ENCODE measurements at regions not wholly inside any gene's neighbourhood (a gene's known extent, or its start where the extent isn't known, plus 50 kb on each side); places are given as distances from the start of the nearest gene placed in this dataset.

- Histone ChIP-seq H3K9me3 (no peaks in the 10 kb centered on the region), H3K36me3 (no peaks in the 10 kb centered on the region), H3K27me3 (peaks cover 0 to 42% (median 0%) of the 10 kb centered on the region in 4 donors), H3K4me1 (peaks cover 0 to 36% (median 8%) of the 10 kb centered on the region in 3 donors), H3K4me3 (no peak overlapping the region), H3K27ac (no peak overlapping the region)
- TF ChIP-seq CTCF (IDR thresholded peaks at IDR 0.05), result no peak
- no peak for TF ChIP-seq POLR2A (IDR thresholded peaks at IDR 0.05)
- intact Hi-C loops (cut with DNase I), result no loop called here
- no peak for DNase-seq
- 75 to 86% methylated on average over 4 to 9 of the region's 11 CpGs for WGBS, 2 donors
Observed at GRCh38 chr6:170132011-170132521, 158.8 kb downstream of the DLL1 start.

GRCh38 chr6:170131351-170131750 lies 159.5 kb downstream of the DLL1 start:
- Histone ChIP-seq H3K4me3 (no peak overlapping the region), H3K27ac (no peak overlapping the region), H3K9me3 (no peaks in the 10 kb centered on the region), H3K4me1 (peaks cover 0 to 29% (median 8%) of the 10 kb centered on the region in 3 donors), H3K36me3 (no peaks in the 10 kb centered on the region), H3K27me3 (peaks cover 0 to 43% (median 0%) of the 10 kb centered on the region in 4 donors)
- intact Hi-C loops (cut with DNase I), result no loop called here
- TF ChIP-seq CTCF (IDR thresholded peaks at IDR 0.05), result no peak
- TF ChIP-seq POLR2A (IDR thresholded peaks at IDR 0.05), result no peak
- no peak for DNase-seq
- WGBS, 2 donors, result 87% methylated on average over 3 of the region's 11 CpGs; no CpG with 5 or more reads in 1 of the 2 donors

GRCh38 chr6:170130771-170131241 lies 160.1 kb downstream of the DLL1 start:
- Histone ChIP-seq H3K27me3 (peaks cover 0 to 49% (median 0%) of the 10 kb centered on the region in 4 donors), H3K27ac (no peak overlapping the region), H3K9me3 (no peaks in the 10 kb centered on the region), H3K36me3 (no peaks in the 10 kb centered on the region), H3K4me3 (no peak overlapping the region), H3K4me1 (peaks cover 0 to 23% (median 8%) of the 10 kb centered on the region in 3 donors)
- DNase-seq, result no peak
- intact Hi-C loops (cut with DNase I), result no loop called here
- TF ChIP-seq CTCF (IDR thresholded peaks at IDR 0.05), result no peak
- TF ChIP-seq POLR2A (IDR thresholded peaks at IDR 0.05), result no peak
- 53 to 60% methylated on average over 3 of the region's 9 CpGs for WGBS, 2 donors

- peaks cover 0 to 26% (median 8%) of the 10 kb centered on the region in 3 donors for H3K4me1 ChIP-seq
- no peaks in the 10 kb centered on the region for H3K36me3 ChIP-seq
- DNase-seq, result no peak
- TF ChIP-seq CTCF (IDR thresholded peaks at IDR 0.05) (no peak), POLR2A (IDR thresholded peaks at IDR 0.05) (no peak)
- peaks cover 0 to 54% (median 0%) of the 10 kb centered on the region in 4 donors for H3K27me3 ChIP-seq
- intact Hi-C loops (cut with DNase I), result no loop called here
- no peak overlapping the region for H3K27ac ChIP-seq
- H3K9me3 ChIP-seq, result no peaks in the 10 kb centered on the region
- H3K4me3 ChIP-seq, result no peak overlapping the region
- 80% methylated on average over 2 of the region's 15 CpGs; no CpG with 5 or more reads in 1 of the 2 donors for WGBS, 2 donors
Observed at GRCh38 chr6:170130201-170130621, 160.7 kb downstream of the DLL1 start.

GRCh38 chr6:170129691-170130171 lies 161.1 kb downstream of the DLL1 start:
- intact Hi-C loops (cut with DNase I), result no loop called here
- WGBS, 2 donors, result 0 to 18% methylated on average over 1 to 2 of the region's 14 CpGs
- Histone ChIP-seq H3K27ac (no peak overlapping the region), H3K9me3 (no peaks in the 10 kb centered on the region), H3K4me3 (no peak overlapping the region), H3K36me3 (no peaks in the 10 kb centered on the region), H3K4me1 (peaks cover 0 to 31% (median 8%) of the 10 kb centered on the region in 3 donors), H3K27me3 (peaks cover 0 to 52% (median 0%) of the 10 kb centered on the region in 4 donors)
- TF ChIP-seq POLR2A (IDR thresholded peaks at IDR 0.05), result no peak
- DNase-seq, result no peak
